Stomach (tissue), 4 donors: ENCODE measurements at regions not wholly inside any gene's neighbourhood (a gene's known extent, or its start where the extent isn't known, plus 50 kb on each side); places are given as distances from the start of the nearest gene placed in this dataset.

Source experiments
- POLR2A ChIP-seq, 4 donors: fragments of 450-650 bp; IDR thresholded peaks; one replicate each; pipeline ENCODE4 v1.6.1; 2016; ENCODE audit warnings: antibody characterized with exemption in 4 of 4, control low read depth in 2 of 4, mild to moderate bottlenecking in 1 of 4, moderate library complexity in 1 of 4
- TF ChIP-seq, protein P1 (sequence below), 7 experiments: fragments of 450-650 bp in 4 of 7; fragments of 200-600 bp in 3 of 7; sonication (generic) in 3 of 7; IDR thresholded peaks; one replicate each; pipeline ENCODE4 v1.5.1; 2016 to 2019; ENCODE audit warnings: antibody characterized with exemption in 7 of 7, control low read depth in 2 of 7, mild to moderate bottlenecking in 1 of 7

DNA sequence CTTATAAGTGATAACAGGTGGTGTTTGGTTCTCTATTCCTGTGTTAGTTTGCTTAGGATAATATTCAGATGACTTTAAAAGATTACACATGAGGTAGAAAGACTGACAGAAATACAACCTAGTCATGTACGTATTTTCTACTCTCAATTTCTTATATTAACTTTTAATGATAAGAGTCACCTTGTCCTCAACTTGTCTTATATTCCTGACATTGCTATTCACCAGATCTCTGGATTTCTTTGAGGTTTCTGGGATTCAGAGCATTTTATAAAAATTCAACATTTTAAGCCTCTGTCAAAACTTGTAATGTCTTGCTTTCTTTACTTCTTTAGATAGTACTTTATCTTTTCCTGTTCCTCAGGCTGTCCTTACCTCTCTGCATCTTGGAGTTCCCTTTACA, 234.2 kb downstream of the TBX15 start:
- TF ChIP-seq, protein P1, sequence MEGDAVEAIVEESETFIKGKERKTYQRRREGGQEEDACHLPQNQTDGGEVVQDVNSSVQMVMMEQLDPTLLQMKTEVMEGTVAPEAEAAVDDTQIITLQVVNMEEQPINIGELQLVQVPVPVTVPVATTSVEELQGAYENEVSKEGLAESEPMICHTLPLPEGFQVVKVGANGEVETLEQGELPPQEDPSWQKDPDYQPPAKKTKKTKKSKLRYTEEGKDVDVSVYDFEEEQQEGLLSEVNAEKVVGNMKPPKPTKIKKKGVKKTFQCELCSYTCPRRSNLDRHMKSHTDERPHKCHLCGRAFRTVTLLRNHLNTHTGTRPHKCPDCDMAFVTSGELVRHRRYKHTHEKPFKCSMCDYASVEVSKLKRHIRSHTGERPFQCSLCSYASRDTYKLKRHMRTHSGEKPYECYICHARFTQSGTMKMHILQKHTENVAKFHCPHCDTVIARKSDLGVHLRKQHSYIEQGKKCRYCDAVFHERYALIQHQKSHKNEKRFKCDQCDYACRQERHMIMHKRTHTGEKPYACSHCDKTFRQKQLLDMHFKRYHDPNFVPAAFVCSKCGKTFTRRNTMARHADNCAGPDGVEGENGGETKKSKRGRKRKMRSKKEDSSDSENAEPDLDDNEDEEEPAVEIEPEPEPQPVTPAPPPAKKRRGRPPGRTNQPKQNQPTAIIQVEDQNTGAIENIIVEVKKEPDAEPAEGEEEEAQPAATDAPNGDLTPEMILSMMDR (IDR thresholded peaks at IDR 0.05) = no peak
- no peak for TF ChIP-seq POLR2A (IDR thresholded peaks at IDR 0.05)
